ENCODE measurements at regions not wholly inside any gene's neighbourhood (a gene's known extent, or its start where the extent isn't known, plus 50 kb on each side); places are given as distances from the start of the nearest gene placed in this dataset.

- Histone ChIP-seq H3K36me3 (ENCODE audit: control insufficient read depth in 2 of 2, insufficient read depth in 1 of 2, low read length in 2 of 2) (no peaks in the 10 kb centered on the region), H3K4me1 (ENCODE audit: control insufficient read depth, insufficient read depth, low read length) (no peaks in the 10 kb centered on the region), H3K4me3 (ENCODE audit: low read depth, low read length) (no peak overlapping the region), H3K27ac (ENCODE audit: extremely low read depth, low read depth, low read length) (no peak overlapping the region), H3K9me3 (ENCODE audit: control insufficient read depth, insufficient read depth, low read depth, low read length) (no peaks in the 10 kb centered on the region)
- ChIA-PET POLR2A (no interaction called here), CTCF (no interaction called here)
- TF ChIP-seq ZNF48 (tag by site-specific recombination; IDR thresholded peaks at IDR 0.05), result no peak
- no peak for TF ChIP-seq ZNF335 (tag by site-specific recombination; conservative IDR thresholded peaks at IDR 0.05)
Measured at GRCh38 chr1:117678246-117678977, 72.6 kb downstream of the TENT5C start.

- no peak overlapping the region for H3K27ac ChIP-seq (ENCODE audit: extremely low read depth, low read depth, low read length)
- no peaks in the 10 kb centered on the region for H3K4me1 ChIP-seq (ENCODE audit: control insufficient read depth, insufficient read depth, low read length)
- H3K36me3 ChIP-seq (ENCODE audit: control insufficient read depth in 2 of 2, insufficient read depth in 1 of 2, low read length in 2 of 2), result no peaks in the 10 kb centered on the region
- no peaks in the 10 kb centered on the region for H3K9me3 ChIP-seq (ENCODE audit: control insufficient read depth, insufficient read depth, low read depth, low read length)
- no peak overlapping the region for H3K4me3 ChIP-seq (ENCODE audit: low read depth, low read length)
- ChIA-PET POLR2A (no interaction called here), CTCF (interaction anchor here (0.6 kb wide), 1 partner anchor 57 kb away, joined by 3 read pairs; no protein-coding TSS in a partner anchor)
- no peak for TF ChIP-seq ZNF404 (tag by site-specific recombination; IDR thresholded peaks at IDR 0.05)
Measured at GRCh38 chr1:117679299-117679698, 73.5 kb downstream of the TENT5C start.

GRCh38 chr1:117679868-117680267, 74.0 kb downstream of the TENT5C start:
- H3K4me3 ChIP-seq (ENCODE audit: low read depth, low read length), result no peak overlapping the region
- CTCF ChIA-PET, result interaction anchor here (0.6 kb wide), 2 partner anchors 57 to 152 kb away, joined by 3 read pairs; no protein-coding TSS in a partner anchor
- no peak overlapping the region for H3K27ac ChIP-seq (ENCODE audit: extremely low read depth, low read depth, low read length)
- no peaks in the 10 kb centered on the region for H3K36me3 ChIP-seq (ENCODE audit: control insufficient read depth in 2 of 2, insufficient read depth in 1 of 2, low read length in 2 of 2)
- no peaks in the 10 kb centered on the region for H3K4me1 ChIP-seq (ENCODE audit: control insufficient read depth, insufficient read depth, low read length)
- TF ChIP-seq ZSCAN30 (tag by site-specific recombination; IDR thresholded peaks at IDR 0.05), result no peak
- TF ChIP-seq ZNF701 (tag by site-specific recombination; IDR thresholded peaks at IDR 0.05), result no peak
- TF ChIP-seq ZNF2 (tag by site-specific recombination; IDR thresholded peaks at IDR 0.05), result no peak
- no peak for TF ChIP-seq ZNF148 (tag by site-specific recombination; IDR thresholded peaks at IDR 0.05; ENCODE audit: borderline replicate concordance)
- no peak for TF ChIP-seq REPIN1 (tag by site-specific recombination; IDR thresholded peaks at IDR 0.05; ENCODE audit: low read depth)
- TF ChIP-seq ZNF292 (tag by site-specific recombination; IDR thresholded peaks at IDR 0.05; ENCODE audit: borderline replicate concordance, low read depth), result no peak
- TF ChIP-seq ZNF335 (tag by site-specific recombination; conservative IDR thresholded peaks at IDR 0.05), result no peak
- POLR2A ChIA-PET, result no interaction called here
- no peaks in the 10 kb centered on the region for H3K9me3 ChIP-seq (ENCODE audit: control insufficient read depth, insufficient read depth, low read depth, low read length)

GRCh38 chr1:117680316-117681002, 74.6 kb downstream of the TENT5C start:
- no peak overlapping the region for H3K27ac ChIP-seq (ENCODE audit: extremely low read depth, low read depth, low read length)
- no peaks in the 10 kb centered on the region for H3K36me3 ChIP-seq (ENCODE audit: control insufficient read depth in 2 of 2, insufficient read depth in 1 of 2, low read length in 2 of 2)
- no peak overlapping the region for H3K4me3 ChIP-seq (ENCODE audit: low read depth, low read length)
- H3K9me3 ChIP-seq (ENCODE audit: control insufficient read depth, insufficient read depth, low read depth, low read length), result no peaks in the 10 kb centered on the region
- ChIA-PET CTCF (interaction anchor here (0.5 to 1.4 kb wide), 5 partner anchors 10 to 152 kb away, joined by 3 read pairs; no protein-coding TSS in a partner anchor), POLR2A (no interaction called here)
- H3K4me1 ChIP-seq (ENCODE audit: control insufficient read depth, insufficient read depth, low read length), result no peaks in the 10 kb centered on the region
- no peak for TF ChIP-seq ZNF654 (tag by site-specific recombination; IDR thresholded peaks at IDR 0.05; ENCODE audit: low read depth)
- no peak for TF ChIP-seq ZNF114 (tag by site-specific recombination; IDR thresholded peaks at IDR 0.05)
- TF ChIP-seq ZBTB48 (tag by site-specific recombination; IDR thresholded peaks at IDR 0.05), result no peak
- TF ChIP-seq ZNF302 (tag by site-specific recombination; IDR thresholded peaks at IDR 0.05; ENCODE audit: low read depth), result no peak
- no peak for TF ChIP-seq ZNF121 (tag by site-specific recombination; IDR thresholded peaks at IDR 0.05)
- no peak for TF ChIP-seq KLF8 (tag by site-specific recombination; IDR thresholded peaks at IDR 0.05)
- no peak for TF ChIP-seq ZNF639 (tag by site-specific recombination; IDR thresholded peaks at IDR 0.05)
- TF ChIP-seq SP2 (tag by site-specific recombination; IDR thresholded peaks at IDR 0.05), result no peak
- no peak for TF ChIP-seq ZNF18 (tag by site-specific recombination; IDR thresholded peaks at IDR 0.05)

All from HEK293 (cell line).